GM08714 (cell line): ENCODE measurements at regions not wholly inside any gene's neighbourhood (a gene's known extent, or its start where the extent isn't known, plus 50 kb on each side); places are given as distances from the start of the nearest gene placed in this dataset.
"Not testable (repeated sequence)": the region's sequence is repeated elsewhere in the genome, so short reads cannot be mapped to it uniquely, and the experiment has no call there.

Experiments used
- H3K4me3 ChIP-seq: fragments of 200-500 bp; sonication (Bioruptor generic); 2 replicates; pipeline ENCODE4 v1.5.1; 2014; ENCODE audit warnings: mild to moderate bottlenecking, low read length, inconsistent platforms
- ZNF274 ChIP-seq: IDR thresholded peaks from 2 replicates; pipeline ENCODE4 v1.6.1; 2012; ENCODE audit warnings: mild to moderate bottlenecking, low read depth, low read length

GRCh38 chr13:89324582-89324981 lies 1653.4 kb downstream of the SLITRK5 start:
- no peak overlapping the region for H3K4me3 ChIP-seq
- no peak for TF ChIP-seq ZNF274

- TF ChIP-seq ZNF274: no peak
Observed at GRCh38 chr13:89343165-89343564, 1672.0 kb downstream of the SLITRK5 start.

DNA sequence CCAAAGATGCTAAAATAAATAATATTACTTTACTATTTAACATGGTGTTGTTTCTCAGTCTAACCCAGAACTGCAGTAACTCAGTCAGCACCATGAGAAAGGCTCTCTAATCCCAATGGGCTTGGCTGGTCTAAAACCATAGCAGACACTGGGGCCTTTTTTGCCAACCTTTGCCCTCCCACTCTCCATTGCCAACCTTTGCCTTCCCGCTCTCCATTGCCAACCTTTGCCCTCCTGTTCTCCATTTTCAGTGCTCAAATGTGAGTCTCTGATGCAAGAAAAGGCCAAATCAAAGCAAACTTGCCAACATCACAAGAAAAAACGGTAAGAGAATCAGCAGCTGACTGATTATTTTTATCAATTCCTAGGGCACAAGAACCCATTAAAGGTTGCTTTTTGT lies 1681.2 kb downstream of the SLITRK5 start:
- TF ChIP-seq ZNF274: no peak
- H3K4me3 ChIP-seq: no peak overlapping the region

More at GRCh38 chr13:89343165-89343564, 1672.0 kb downstream of the SLITRK5 start:
- H3K4me3 ChIP-seq: no peak overlapping the region

DNA sequence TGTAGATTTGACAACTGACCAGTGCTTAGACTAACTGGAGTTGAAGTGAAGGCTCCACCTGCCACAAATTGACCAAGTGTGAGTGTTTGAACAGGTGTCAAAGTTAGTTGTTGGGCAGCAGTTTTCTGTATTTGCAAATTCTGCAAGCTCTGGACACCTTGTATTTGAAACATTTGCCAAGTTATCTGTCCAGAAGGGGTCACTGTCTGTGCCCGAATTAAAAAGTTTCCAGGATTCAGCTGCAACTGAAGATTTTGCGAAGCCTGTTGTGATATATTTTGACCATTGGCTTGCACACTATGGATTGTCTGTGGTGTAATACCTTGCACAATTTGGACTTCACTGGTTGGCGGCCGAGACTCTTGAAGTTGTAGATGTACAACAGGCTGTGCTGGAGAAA lies 1690.7 kb downstream of the SLITRK5 start:
- TF ChIP-seq ZNF274: no peak
- no peak overlapping the region for H3K4me3 ChIP-seq

DNA sequence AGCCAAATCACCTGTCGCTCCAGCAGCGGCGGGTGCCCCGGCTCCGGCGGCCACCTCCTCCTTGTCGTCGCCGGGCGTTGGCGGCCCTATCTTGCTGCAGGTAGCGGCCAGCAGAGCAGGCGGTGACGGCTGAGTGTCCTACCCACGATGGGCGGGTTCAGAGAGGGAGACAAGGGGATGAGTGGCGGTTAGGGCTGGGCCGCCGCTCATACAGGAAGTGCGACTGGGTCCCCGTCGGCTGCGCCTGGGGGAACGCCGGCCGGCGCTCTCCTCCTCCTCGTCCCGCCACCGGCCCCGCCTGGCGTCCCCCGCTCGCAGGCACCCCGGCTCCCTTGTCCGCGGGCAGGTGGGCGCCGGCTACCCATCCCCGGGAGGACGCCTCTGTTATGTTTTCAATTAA lies 1692.0 kb downstream of the SLITRK5 start:
- H3K4me3 ChIP-seq: no peak overlapping the region
- no peak for TF ChIP-seq ZNF274

- no peak for TF ChIP-seq ZNF274
- H3K4me3 ChIP-seq: no peak overlapping the region
Observed at GRCh38 chr13:89372193-89372592, 1701.0 kb downstream of the SLITRK5 start.

- TF ChIP-seq ZNF274: no peak
- no peak overlapping the region for H3K4me3 ChIP-seq
Observed at GRCh38 chr13:89375839-89376238, 1704.7 kb downstream of the SLITRK5 start.

- no peak overlapping the region for H3K4me3 ChIP-seq
- TF ChIP-seq ZNF274: no peak
Observed at GRCh38 chr13:89380101-89380500, 1708.9 kb downstream of the SLITRK5 start.

GRCh38 chr13:89382981-89383380 lies 1711.8 kb downstream of the SLITRK5 start:
- no peak overlapping the region for H3K4me3 ChIP-seq
- no peak for TF ChIP-seq ZNF274

- no peak for TF ChIP-seq ZNF274
- H3K4me3 ChIP-seq: no peak overlapping the region
Observed at GRCh38 chr13:89383891-89384290, 1712.7 kb downstream of the SLITRK5 start.

DNA sequence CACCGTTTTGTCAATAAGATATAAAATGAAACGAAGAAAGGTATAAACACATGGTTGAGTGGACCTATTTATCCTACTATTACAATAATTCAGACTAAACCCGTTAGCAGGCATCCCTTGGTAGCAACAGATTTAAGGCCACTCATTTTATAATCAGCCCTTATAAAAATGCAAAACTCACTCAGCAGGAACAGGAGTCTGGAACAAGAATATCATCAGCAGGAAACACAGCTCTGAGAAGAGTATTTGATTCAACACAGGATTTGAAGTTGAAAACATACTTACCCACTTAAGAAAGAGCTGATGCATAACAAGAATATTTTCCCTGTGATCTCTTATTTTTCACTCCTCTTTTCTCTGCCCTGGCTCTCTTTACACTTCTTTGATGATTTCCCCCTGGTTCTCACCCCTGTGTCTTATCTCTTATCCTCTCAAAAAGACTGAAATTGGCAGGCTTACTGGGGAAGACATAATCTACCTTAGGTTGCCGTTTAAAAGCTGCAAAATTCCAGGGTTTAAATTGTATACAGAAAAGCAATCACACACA lies 1722.7 kb downstream of the SLITRK5 start:
- H3K4me3 ChIP-seq: no peak overlapping the region
- TF ChIP-seq ZNF274: no peak

DNA sequence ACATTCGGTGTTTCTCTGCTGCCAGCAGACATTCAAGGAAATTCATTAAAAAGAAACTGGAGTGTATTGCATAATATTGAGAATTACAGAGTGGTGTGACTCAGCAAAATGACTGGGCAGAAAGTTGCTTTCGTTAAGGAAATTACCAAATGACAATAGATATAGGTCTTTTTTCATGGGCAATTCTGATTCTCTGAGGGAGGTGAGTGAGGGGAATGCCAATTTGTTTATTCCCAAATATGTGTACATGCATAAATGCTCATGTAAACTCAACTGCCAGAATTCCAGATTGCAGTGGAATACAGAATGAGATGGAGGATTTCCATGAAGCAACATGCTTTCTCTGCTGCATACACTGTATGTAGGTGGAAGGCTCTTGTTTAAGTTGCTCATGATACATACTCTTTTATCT lies 1730.1 kb downstream of the SLITRK5 start:
- no peak for TF ChIP-seq ZNF274
- no peak overlapping the region for H3K4me3 ChIP-seq

DNA sequence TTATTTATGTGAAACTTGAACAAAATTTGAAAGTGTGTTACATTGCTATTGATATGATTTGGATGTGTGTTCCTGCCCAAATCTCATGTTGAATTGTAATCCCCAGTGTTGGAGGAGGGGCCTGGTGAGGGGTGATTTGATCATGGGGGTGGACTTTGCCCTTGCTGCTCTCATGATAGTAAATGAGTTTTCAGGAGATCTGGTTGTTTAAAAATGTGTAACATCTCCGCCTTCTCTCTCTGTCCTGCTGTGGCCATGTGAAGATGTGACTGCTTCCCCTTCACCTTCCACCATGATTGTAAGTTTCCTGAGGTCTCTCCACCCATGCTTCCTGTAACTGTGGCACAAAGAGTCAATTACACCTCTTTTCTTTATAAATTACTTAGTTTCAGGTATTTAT lies 1731.0 kb downstream of the SLITRK5 start:
- TF ChIP-seq ZNF274: no peak
- no peak overlapping the region for H3K4me3 ChIP-seq

DNA sequence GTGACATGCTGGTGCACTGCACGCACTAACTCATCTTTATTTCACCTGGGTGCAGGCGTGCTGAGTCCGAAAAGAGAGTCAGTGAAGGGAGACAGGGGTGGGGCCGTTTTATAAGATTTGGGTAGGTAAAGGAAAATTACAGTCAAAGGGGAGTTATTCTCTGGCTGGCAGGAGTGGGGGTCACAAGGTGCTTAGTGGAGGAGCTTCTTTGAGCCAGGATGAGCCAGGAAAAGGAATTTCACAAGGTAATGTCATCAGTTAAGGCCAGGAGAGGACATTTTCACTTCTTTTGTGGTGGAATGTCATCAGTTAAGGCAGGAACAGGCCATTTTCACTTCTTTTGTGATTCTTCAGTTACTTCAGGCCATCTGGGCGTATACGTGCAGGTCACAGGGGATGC lies 1734.9 kb downstream of the SLITRK5 start:
- not testable (repeated sequence) for H3K4me3 ChIP-seq

GRCh38 chr13:89407357-89407756 lies 1736.2 kb downstream of the SLITRK5 start:
- H3K4me3 ChIP-seq: no peak overlapping the region
- no peak for TF ChIP-seq ZNF274

DNA sequence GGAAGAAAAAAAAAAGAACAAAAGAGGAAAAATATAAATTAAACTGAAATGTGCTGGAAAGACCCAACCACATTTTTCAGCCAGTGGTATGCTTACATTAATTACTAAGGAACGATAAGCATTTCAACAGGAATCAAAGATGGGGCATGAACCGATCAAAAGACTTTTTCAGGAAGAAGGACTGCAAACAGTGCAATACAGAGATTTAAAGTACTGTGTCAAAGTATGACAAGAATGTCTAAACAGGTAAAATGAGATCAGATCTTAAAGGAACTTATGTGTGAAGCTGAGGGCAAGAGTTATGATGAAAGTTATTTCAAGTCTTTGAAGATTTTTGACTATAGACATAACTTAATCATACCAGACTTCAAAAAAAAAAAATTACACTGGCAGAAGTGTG lies 1761.8 kb downstream of the SLITRK5 start:
- H3K4me3 ChIP-seq: no peak overlapping the region
- TF ChIP-seq ZNF274: no peak

DNA sequence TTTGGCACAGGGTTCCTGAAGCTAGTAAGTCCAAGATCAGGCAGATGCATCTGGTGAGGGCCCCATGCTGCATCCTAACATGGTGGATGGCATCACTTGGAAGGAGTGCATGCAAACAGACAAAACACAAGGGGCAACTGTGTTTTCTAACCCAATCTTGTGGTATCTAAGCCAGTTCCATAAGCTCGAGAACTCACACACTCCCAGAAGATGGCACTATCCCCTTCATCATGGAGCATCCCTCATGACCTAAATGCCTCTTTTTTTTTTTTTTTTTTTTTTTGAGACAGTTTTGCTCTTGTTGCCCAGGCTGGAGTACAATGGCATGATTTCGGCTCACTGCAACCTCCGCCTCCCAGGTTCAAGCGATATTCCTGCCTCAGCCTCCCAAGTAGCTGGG lies 1763.5 kb downstream of the SLITRK5 start:
- not testable (repeated sequence) for H3K4me3 ChIP-seq
